Omental fat pad (tissue), 3 donors: ENCODE measurements at regions not wholly inside any gene's neighbourhood (a gene's known extent, or its start where the extent isn't known, plus 50 kb on each side); places are given as distances from the start of the nearest gene placed in this dataset.

Experiments used
- ATAC-seq: fragments of 150-250 bp; one replicate; pipeline ENCODE4 v1.9.1; 2016; ENCODE audit warnings: mild to moderate bottlenecking, moderate library complexity; ENCODE audit not compliant: low FRiP score
- DNase-seq: peaks from one replicate; pipeline ENCODE4 v3.0.0-alpha.2; 2019; ENCODE audit warnings: low spot score
- CTCF ChIP-seq, 3 donors: fragments of 450-650 bp; IDR thresholded peaks; one replicate each; pipeline ENCODE4 v1.5.1; 2016 to 2017; ENCODE audit warnings: antibody characterized with exemption in 3 of 3, mild to moderate bottlenecking in 3 of 3, moderate library complexity in 2 of 3

GRCh38 chr7:20021066-20021465 is 196.1 kb downstream of the MACC1 start:
- no peak for TF ChIP-seq CTCF (IDR thresholded peaks at IDR 0.05)
- ATAC-seq (no peak), DNase-seq (no peak)

GRCh38 chr7:20019757-20020432 is 197.3 kb downstream of the MACC1 start:
- no peak for DNase-seq
- TF ChIP-seq CTCF (IDR thresholded peaks at IDR 0.05) = no peak
- no peak for ATAC-seq

- DNase-seq (no peak), ATAC-seq (no peak)
- no peak for TF ChIP-seq CTCF (IDR thresholded peaks at IDR 0.05)
Observed at GRCh38 chr7:20016669-20017068, 200.5 kb downstream of the MACC1 start.

- DNase-seq = no peak
- ATAC-seq = no peak
- no peak for TF ChIP-seq CTCF (IDR thresholded peaks at IDR 0.05)
Observed at GRCh38 chr7:20013536-20013935, 203.6 kb downstream of the MACC1 start.

GRCh38 chr7:20012100-20012499 is 205.1 kb downstream of the MACC1 start:
- DNase-seq (no peak), ATAC-seq (no peak)
- no peak for TF ChIP-seq CTCF (IDR thresholded peaks at IDR 0.05)

- no peak for ATAC-seq
- TF ChIP-seq CTCF (IDR thresholded peaks at IDR 0.05) = no peak
- no peak for DNase-seq
Observed at GRCh38 chr7:20010877-20011276, 206.3 kb downstream of the MACC1 start.

GRCh38 chr7:20007510-20007909 is 209.7 kb downstream of the MACC1 start:
- DNase-seq (no peak), ATAC-seq (no peak)
- TF ChIP-seq CTCF (IDR thresholded peaks at IDR 0.05) = no peak
